ENCODE measurements at regions not wholly inside any gene's neighbourhood (a gene's known extent, or its start where the extent isn't known, plus 50 kb on each side); places are given as distances from the start of the nearest gene placed in this dataset.

GRCh38 chr11:42319921-42320320 is 860.5 kb upstream of the LRRC4C start:
- TF ChIP-seq CTCF (IDR thresholded peaks at IDR 0.05) (no peak), POLR2A (IDR thresholded peaks at IDR 0.05) (no peak)

All from Peyer's patch (tissue), 4 donors.